Activated B cell treated with CpG ODN at 0.5 μM for 24 hours (primary cell): ENCODE measurements at regions not wholly inside any gene's neighbourhood (a gene's known extent, or its start where the extent isn't known, plus 50 kb on each side); places are given as distances from the start of the nearest gene placed in this dataset.

ENCODE experiments used
- ATAC-seq: fragments of 200-7000 bp; cut with Tn5 transposase; one replicate; pipeline ENCODE4 v1.10.0; 2021; ENCODE audit warnings: low read depth, mild to moderate bottlenecking, moderate library complexity
- CTCF ChIA-PET: fragments of 350-600 bp; sonication (Branson Sonifier 250); formaldehyde crosslinking; loops from one replicate; lab custom pipeline; 2021; ENCODE audit warnings: antibody characterized with exemption; lab: Charles Lee
- POLR2A ChIA-PET: fragments of 350-600 bp; sonication (Branson Sonifier 250); formaldehyde crosslinking; loops from one replicate; lab custom pipeline; 2021; ENCODE audit warnings: antibody characterized with exemption; lab: Charles Lee
- DNase-seq: peaks from one replicate; pipeline ENCODE4 v3.0.0; 2022
- H3K27ac Mint-ChIP-seq: one replicate; pipeline ENCODE4 v1.8.0; 2020; ENCODE audit warnings: mixed read lengths
- H3K27me3 Mint-ChIP-seq: one replicate; pipeline ENCODE4 v1.8.0; 2021; ENCODE audit warnings: mixed read lengths
- H3K36me3 Mint-ChIP-seq: one replicate; pipeline ENCODE4 v1.8.0; 2021; ENCODE audit warnings: low read depth, mixed read lengths
- H3K4me1 Mint-ChIP-seq: one replicate; pipeline ENCODE4 v1.8.0; 2021; ENCODE audit warnings: mixed read lengths
- H3K4me3 Mint-ChIP-seq: one replicate; pipeline ENCODE4 v1.8.0; 2020; ENCODE audit warnings: mild to moderate bottlenecking, mixed read lengths
- H3K9me3 Mint-ChIP-seq: one replicate; pipeline ENCODE4 v1.8.0; 2020; ENCODE audit warnings: mixed read lengths
- intact Hi-C: fragments of 100-400 bp; cut with micrococcal nuclease; formaldehyde crosslinking; loops from one replicate; pipeline ENCODE4 v1.15.1; 2024
- TF ChIP-seq, protein P1 (sequence below): fragments of 200-600 bp; IDR thresholded peaks from one replicate; pipeline ENCODE4 v1.8.0; 2022; ENCODE audit warnings: antibody characterized with exemption, mild to moderate bottlenecking

DNA sequence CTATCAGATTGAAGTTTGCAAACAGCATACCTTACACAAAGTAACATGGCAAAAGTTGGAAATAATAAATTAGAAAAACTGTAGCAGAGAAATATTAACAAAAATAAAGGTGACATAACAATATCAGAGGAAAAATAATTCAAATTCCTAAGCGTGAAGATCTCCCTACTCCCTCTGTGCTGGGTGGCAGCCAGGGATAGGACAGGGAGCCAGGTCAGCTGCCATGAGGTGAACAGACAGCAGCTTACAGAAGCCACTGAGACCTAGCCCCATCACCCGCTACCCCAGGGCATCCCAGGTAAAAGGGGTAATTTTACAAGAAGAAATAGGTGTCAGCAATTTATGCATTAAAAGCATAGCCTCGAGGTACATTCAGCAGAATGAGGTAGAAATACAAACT is 423.8 kb upstream of the HS6ST1 start:
- intact Hi-C loops, result no loop called here
- no peak for ATAC-seq
- ChIA-PET CTCF (no interaction called here), POLR2A (no interaction called here)
- Mint-ChIP-seq H3K4me3 (no peak overlapping the region), H3K9me3 (no peaks in the 10 kb centered on the region), H3K36me3 (no peaks in the 10 kb centered on the region), H3K4me1 (no peaks in the 10 kb centered on the region), H3K27ac (no peak overlapping the region), H3K27me3 (no peaks in the 10 kb centered on the region)
- no peak for DNase-seq
- TF ChIP-seq, protein P1, sequence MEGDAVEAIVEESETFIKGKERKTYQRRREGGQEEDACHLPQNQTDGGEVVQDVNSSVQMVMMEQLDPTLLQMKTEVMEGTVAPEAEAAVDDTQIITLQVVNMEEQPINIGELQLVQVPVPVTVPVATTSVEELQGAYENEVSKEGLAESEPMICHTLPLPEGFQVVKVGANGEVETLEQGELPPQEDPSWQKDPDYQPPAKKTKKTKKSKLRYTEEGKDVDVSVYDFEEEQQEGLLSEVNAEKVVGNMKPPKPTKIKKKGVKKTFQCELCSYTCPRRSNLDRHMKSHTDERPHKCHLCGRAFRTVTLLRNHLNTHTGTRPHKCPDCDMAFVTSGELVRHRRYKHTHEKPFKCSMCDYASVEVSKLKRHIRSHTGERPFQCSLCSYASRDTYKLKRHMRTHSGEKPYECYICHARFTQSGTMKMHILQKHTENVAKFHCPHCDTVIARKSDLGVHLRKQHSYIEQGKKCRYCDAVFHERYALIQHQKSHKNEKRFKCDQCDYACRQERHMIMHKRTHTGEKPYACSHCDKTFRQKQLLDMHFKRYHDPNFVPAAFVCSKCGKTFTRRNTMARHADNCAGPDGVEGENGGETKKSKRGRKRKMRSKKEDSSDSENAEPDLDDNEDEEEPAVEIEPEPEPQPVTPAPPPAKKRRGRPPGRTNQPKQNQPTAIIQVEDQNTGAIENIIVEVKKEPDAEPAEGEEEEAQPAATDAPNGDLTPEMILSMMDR, result no peak

DNA sequence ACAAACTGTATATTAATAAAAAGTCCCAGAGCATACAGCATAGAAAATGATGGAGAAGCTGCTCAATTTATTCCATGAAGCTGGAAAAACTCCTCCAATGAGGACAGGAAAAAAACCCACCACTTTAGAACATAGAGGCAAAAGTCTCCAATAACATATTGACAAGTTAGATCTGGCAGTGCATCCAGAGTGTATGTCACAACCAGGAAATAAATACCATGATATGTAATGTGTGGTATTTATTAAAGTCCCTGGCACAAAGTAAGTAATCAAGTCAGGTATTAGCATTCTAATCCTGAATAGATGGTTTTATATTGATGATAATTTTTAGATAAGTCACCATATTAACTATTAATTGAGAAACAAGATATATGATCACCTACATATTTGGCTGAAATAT is 427.3 kb upstream of the HS6ST1 start:
- DNase-seq (no peak), ATAC-seq (no peak)
- Mint-ChIP-seq H3K4me3 (no peak overlapping the region), H3K36me3 (no peaks in the 10 kb centered on the region), H3K27me3 (no peaks in the 10 kb centered on the region), H3K27ac (no peak overlapping the region), H3K4me1 (peaks cover 3% of the 10 kb centered on the region), H3K9me3 (no peaks in the 10 kb centered on the region)
- ChIA-PET CTCF (no interaction called here), POLR2A (no interaction called here)
- intact Hi-C loops, result no loop called here
- TF ChIP-seq, protein P1, result no peak

DNA sequence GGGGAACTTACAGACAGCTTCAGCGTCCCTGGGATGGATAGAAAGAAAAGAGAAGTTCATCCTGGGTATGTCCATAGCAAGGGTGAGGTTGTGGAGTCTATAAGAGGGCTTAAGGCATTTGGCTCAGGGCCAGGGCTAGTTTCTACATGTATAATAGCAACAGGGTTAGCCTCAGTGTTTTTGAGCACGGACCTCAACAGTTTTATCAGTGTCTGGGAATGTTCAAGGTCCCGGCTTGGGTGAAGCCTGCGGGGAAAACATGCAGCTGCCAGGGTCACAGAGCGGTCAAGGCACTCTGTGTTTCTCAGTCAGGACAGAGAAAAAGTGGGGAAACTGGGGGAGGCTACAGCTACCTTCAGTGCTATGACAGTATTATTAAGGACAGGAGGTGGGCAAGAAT is 427.7 kb upstream of the HS6ST1 start:
- no peaks in the 10 kb centered on the region for H3K36me3 Mint-ChIP-seq
- ATAC-seq (no peak), DNase-seq (no peak)
- TF ChIP-seq, protein P1, result no peak
- H3K27ac Mint-ChIP-seq, result no peak overlapping the region
- H3K9me3 Mint-ChIP-seq, result no peaks in the 10 kb centered on the region
- POLR2A ChIA-PET, result no interaction called here
- intact Hi-C loops, result no loop called here
- CTCF ChIA-PET, result no interaction called here
- H3K4me3 Mint-ChIP-seq, result no peak overlapping the region
- H3K27me3 Mint-ChIP-seq, result no peaks in the 10 kb centered on the region
- peaks cover 3% of the 10 kb centered on the region for H3K4me1 Mint-ChIP-seq

DNA sequence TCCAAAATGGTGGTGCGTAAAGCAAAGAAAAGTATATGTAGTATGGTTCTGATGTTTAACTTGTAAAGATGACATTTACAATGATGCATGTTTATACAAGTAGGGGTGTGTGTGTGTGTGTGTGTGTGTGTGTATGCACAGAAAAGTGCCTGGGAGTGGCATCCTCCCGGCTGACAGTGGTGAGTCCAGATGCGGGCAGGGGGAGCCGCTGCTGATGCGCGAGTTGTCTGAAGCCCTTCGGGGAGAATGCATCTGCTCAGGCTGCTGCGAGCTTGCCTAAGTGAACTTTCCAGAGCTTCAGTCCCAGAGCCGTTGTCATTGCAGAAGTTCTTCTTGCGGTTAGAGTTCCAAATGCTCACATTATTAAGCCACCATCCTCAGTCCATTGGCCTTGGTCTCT is 429.7 kb upstream of the HS6ST1 start:
- H3K27ac Mint-ChIP-seq, result no peak overlapping the region
- intact Hi-C loops, result no loop called here
- DNase-seq, result no peak
- POLR2A ChIA-PET, result no interaction called here
- no peak overlapping the region for H3K4me3 Mint-ChIP-seq
- TF ChIP-seq, protein P1, result no peak
- peaks cover 13% of the 10 kb centered on the region for H3K4me1 Mint-ChIP-seq
- no peaks in the 10 kb centered on the region for H3K9me3 Mint-ChIP-seq
- CTCF ChIA-PET, result interaction anchor here (2.0 kb wide), 1 partner anchor 12 kb away, joined by 7 read pairs; no protein-coding TSS in a partner anchor
- no peaks in the 10 kb centered on the region for H3K27me3 Mint-ChIP-seq
- no peaks in the 10 kb centered on the region for H3K36me3 Mint-ChIP-seq
- ATAC-seq, result no peak

DNA sequence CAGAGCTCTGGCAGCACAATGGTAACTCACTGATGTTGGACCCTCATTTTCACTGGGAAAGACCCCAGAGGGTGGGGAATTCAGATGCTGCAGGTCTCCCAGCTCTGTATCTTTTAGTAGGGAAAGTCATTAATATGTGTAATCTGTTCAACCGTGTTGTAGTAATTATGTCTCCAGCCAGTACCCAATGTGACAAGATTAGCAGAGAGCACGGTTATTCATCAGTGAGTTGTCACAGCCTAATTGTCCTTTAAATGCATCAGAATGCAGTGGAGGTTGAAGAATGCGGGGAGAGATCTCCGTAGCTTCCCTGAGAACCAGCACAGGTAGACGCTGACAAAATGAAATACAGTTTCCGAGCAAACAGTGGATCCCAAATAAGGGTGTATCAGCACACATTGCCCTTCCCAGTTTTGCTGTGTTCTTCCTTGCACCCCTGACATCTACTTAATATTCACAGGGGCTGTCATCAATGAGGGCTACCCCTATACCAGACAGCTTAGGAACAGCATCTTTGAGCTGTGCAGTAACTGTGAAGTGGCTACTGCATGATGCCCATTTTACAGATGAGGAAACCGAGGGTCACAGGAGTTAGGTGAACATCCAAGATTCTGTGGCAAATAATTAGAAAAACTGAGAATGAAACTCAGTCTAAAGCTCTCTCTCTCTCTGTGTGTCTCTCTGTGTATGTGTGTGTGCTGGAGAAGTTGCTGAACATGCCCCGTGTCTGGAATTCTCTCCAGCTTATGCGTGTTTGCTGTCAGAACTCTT is 430.4 kb upstream of the HS6ST1 start:
- no peak for DNase-seq
- intact Hi-C loops, result no loop called here
- Mint-ChIP-seq H3K4me3 (no peak overlapping the region), H3K9me3 (no peaks in the 10 kb centered on the region), H3K27ac (no peak overlapping the region), H3K36me3 (no peaks in the 10 kb centered on the region), H3K4me1 (peaks cover 20% of the 10 kb centered on the region), H3K27me3 (no peaks in the 10 kb centered on the region)
- CTCF ChIA-PET, result interaction anchor here (2.0 kb wide), 1 partner anchor 12 kb away, joined by 7 read pairs; no protein-coding TSS in a partner anchor
- ATAC-seq, result no peak
- TF ChIP-seq, protein P1, result no peak
- POLR2A ChIA-PET, result no interaction called here
